ENCODE measurements at regions not wholly inside any gene's neighbourhood (a gene's known extent, or its start where the extent isn't known, plus 50 kb on each side); places are given as distances from the start of the nearest gene placed in this dataset.

- TF ChIP-seq SNAI2 (CRISPR knock-in tag; IDR thresholded peaks at IDR 0.05), result no peak
- no peak for TF ChIP-seq CREB5 (CRISPR knock-in tag; IDR thresholded peaks at IDR 0.05; ENCODE audit: low read depth)
- no peak for TF ChIP-seq TCF4 (CRISPR knock-in tag; IDR thresholded peaks at IDR 0.05; ENCODE audit: borderline replicate concordance)
- TF ChIP-seq ZFP3 (CRISPR knock-in tag; IDR thresholded peaks at IDR 0.05), result no peak
- TF ChIP-seq PPARA (CRISPR knock-in tag; IDR thresholded peaks at IDR 0.05; ENCODE audit: borderline replicate concordance), result no peak
- TF ChIP-seq TSHZ2 (CRISPR knock-in tag; IDR thresholded peaks at IDR 0.05), result no peak
- no peak for TF ChIP-seq BACH2 (CRISPR knock-in tag; IDR thresholded peaks at IDR 0.05; ENCODE audit: borderline replicate concordance)
- no peak for ATAC-seq
Observed at GRCh38 chr18:76750269-76750668, 72.1 kb upstream of the ZNF236 start.

- TF ChIP-seq CSRNP3 (CRISPR knock-in tag; IDR thresholded peaks at IDR 0.05) (no peak), BACH2 (CRISPR knock-in tag; IDR thresholded peaks at IDR 0.05; ENCODE audit: borderline replicate concordance) (no peak), ZC3H10 (CRISPR knock-in tag; IDR thresholded peaks at IDR 0.05) (no peak), ZFP3 (CRISPR knock-in tag; IDR thresholded peaks at IDR 0.05) (no peak), POU6F1 (CRISPR knock-in tag; IDR thresholded peaks at IDR 0.05; ENCODE audit: borderline replicate concordance, low read depth) (no peak), ZNF8 (CRISPR knock-in tag; IDR thresholded peaks at IDR 0.05) (no peak), TOX (CRISPR knock-in tag; IDR thresholded peaks at IDR 0.05; ENCODE audit: borderline replicate concordance) (no peak), TSHZ2 (CRISPR knock-in tag; IDR thresholded peaks at IDR 0.05) (no peak), ZFP30 (CRISPR knock-in tag; IDR thresholded peaks at IDR 0.05) (no peak), ARNTL (CRISPR knock-in tag; IDR thresholded peaks at IDR 0.05; ENCODE audit: borderline replicate concordance, low read depth) (no peak)
- no peak for ATAC-seq
Observed at GRCh38 chr18:76747676-76748075, 74.7 kb upstream of the ZNF236 start.

- no peak for ATAC-seq
- TF ChIP-seq SNAI2 (CRISPR knock-in tag; IDR thresholded peaks at IDR 0.05) (no peak), CREB5 (CRISPR knock-in tag; IDR thresholded peaks at IDR 0.05; ENCODE audit: low read depth) (no peak), ZFP30 (CRISPR knock-in tag; IDR thresholded peaks at IDR 0.05) (no peak), ISL1 (CRISPR knock-in tag; IDR thresholded peaks at IDR 0.05) (no peak), ZNF8 (CRISPR knock-in tag; IDR thresholded peaks at IDR 0.05) (no peak), ZFP3 (CRISPR knock-in tag; IDR thresholded peaks at IDR 0.05) (no peak), PATZ1 (CRISPR knock-in tag; IDR thresholded peaks at IDR 0.05; ENCODE audit: borderline replicate concordance) (no peak), CSRNP3 (CRISPR knock-in tag; IDR thresholded peaks at IDR 0.05) (no peak)
Observed at GRCh38 chr18:76741346-76741745, 81.0 kb upstream of the ZNF236 start.

Data from SK-N-SH treated with all-trans-retinoic acid at 6 μM for 48 hours (cell line).